ENCODE measurements at regions not wholly inside any gene's neighbourhood (a gene's known extent, or its start where the extent isn't known, plus 50 kb on each side); places are given as distances from the start of the nearest gene placed in this dataset.

DNA sequence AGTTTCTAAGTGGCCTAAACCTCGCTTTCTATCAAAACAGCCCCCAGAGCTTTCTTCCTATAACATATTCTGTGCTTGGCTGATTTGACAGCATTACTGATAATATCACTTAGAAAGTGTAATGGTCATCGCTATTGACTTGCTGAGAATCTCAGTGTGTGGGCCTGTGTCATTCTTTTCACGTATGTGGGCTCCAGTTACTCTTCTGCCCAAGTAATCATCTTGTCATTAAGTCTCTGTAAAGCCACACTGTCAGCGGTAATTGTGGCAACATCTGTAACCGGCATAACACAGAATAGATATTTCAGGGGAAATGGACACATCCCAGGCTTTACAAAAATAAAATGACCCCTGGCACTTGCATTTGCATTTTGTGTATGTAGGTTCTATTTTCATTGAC lies 313.6 kb upstream of the LMCD1 start:
- H3K79me2 ChIP-seq (ENCODE audit: control insufficient read depth, insufficient read depth, low read length) = no peaks in the 10 kb centered on the region
- H3K27me3 ChIP-seq (ENCODE audit: control insufficient read depth in 2 of 2, insufficient read depth in 2 of 2, low read length in 2 of 2) = no peaks in the 10 kb centered on the region
- CTCF ChIA-PET = no interaction called here
- H3K4me2 ChIP-seq (ENCODE audit: insufficient read depth, low read length) = no peak overlapping the region
- dilution Hi-C loops (cut with MboI; ENCODE audit: extremely low pct_ligation_motif_present, low sequenced_read_pairs) = no loop called here
- H2AFZ ChIP-seq (ENCODE audit: low read depth, low read length) = no peak overlapping the region
- H3K4me3 ChIP-seq (replicated peaks in 1 of 3; ENCODE audit: insufficient read depth in 1 of 3, low read depth in 1 of 3, low read length in 3 of 3) = no peak overlapping the region
- no peaks in the 10 kb centered on the region for H3K9me1 ChIP-seq (replicated peaks; ENCODE audit: control insufficient read depth, extremely low read depth, insufficient read depth, low read length)
- H3K9me3 ChIP-seq (replicated peaks; ENCODE audit: control insufficient read depth, insufficient read depth, low read length) = no peaks in the 10 kb centered on the region
- H3K36me3 ChIP-seq (ENCODE audit: control insufficient read depth in 2 of 2, extremely low read depth in 1 of 2, insufficient read depth in 2 of 2, low read length in 2 of 2) = no peaks in the 10 kb centered on the region
- no peak overlapping the region for H3K27ac ChIP-seq (ENCODE audit: insufficient read depth, low read depth, low read length)
- POLR2A ChIA-PET = no interaction called here
- intact Hi-C loops (cut with micrococcal nuclease) = no loop called here
- H3K4me1 ChIP-seq (ENCODE audit: control insufficient read depth, extremely low read depth, insufficient read depth, low read length) = no peaks in the 10 kb centered on the region
- H3K9ac ChIP-seq (replicated peaks; ENCODE audit: extremely low read depth, insufficient read depth, low read length) = no peak overlapping the region
- H4K20me1 ChIP-seq (replicated peaks; ENCODE audit: control insufficient read depth, extremely low read depth, insufficient read depth, low read length) = no peaks in the 10 kb centered on the region
- FAIRE-seq = no peak
- DNase-seq (ENCODE audit: low read depth, low spot score) = no peak
- no TSS peak for BruUV-seq (replicated peaks)
- TF ChIP-seq MYC (IDR thresholded peaks at IDR 0.05; ENCODE audit: low read depth, low read length) (no peak), GATA2 (IDR thresholded peaks at IDR 0.05; ENCODE audit: insufficient read depth, insufficient read length, low read depth, low read length) (no peak), POLR2AphosphoS5 (IDR thresholded peaks at IDR 0.05; ENCODE audit: insufficient read depth, low read depth, low read length) (no peak), FOS (IDR thresholded peaks at IDR 0.05; ENCODE audit: borderline replicate concordance, insufficient read depth, low read length) (no peak), JUN (IDR thresholded peaks at IDR 0.05; ENCODE audit: borderline replicate concordance, insufficient read depth, insufficient read length, low read depth) (no peak), EZH2 (IDR thresholded peaks at IDR 0.05; ENCODE audit: borderline replicate concordance, low read depth, low read length, severe bottlenecking) (no peak), POLR2A (IDR thresholded peaks at IDR 0.05; ENCODE audit: low read depth, low read length) (no peak)
- TF ChIP-seq, protein P1, sequence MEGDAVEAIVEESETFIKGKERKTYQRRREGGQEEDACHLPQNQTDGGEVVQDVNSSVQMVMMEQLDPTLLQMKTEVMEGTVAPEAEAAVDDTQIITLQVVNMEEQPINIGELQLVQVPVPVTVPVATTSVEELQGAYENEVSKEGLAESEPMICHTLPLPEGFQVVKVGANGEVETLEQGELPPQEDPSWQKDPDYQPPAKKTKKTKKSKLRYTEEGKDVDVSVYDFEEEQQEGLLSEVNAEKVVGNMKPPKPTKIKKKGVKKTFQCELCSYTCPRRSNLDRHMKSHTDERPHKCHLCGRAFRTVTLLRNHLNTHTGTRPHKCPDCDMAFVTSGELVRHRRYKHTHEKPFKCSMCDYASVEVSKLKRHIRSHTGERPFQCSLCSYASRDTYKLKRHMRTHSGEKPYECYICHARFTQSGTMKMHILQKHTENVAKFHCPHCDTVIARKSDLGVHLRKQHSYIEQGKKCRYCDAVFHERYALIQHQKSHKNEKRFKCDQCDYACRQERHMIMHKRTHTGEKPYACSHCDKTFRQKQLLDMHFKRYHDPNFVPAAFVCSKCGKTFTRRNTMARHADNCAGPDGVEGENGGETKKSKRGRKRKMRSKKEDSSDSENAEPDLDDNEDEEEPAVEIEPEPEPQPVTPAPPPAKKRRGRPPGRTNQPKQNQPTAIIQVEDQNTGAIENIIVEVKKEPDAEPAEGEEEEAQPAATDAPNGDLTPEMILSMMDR (IDR thresholded peaks at IDR 0.05; ENCODE audit: extremely low read depth in 1 of 2, insufficient read depth in 1 of 2, low read depth in 1 of 2, low read length in 2 of 2) = no peak
- TF ChIP-seq, protein P2, sequence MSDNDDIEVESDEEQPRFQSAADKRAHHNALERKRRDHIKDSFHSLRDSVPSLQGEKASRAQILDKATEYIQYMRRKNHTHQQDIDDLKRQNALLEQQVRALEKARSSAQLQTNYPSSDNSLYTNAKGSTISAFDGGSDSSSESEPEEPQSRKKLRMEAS (IDR thresholded peaks at IDR 0.05; ENCODE audit: insufficient read depth, insufficient read length) = no peak

Data from endothelial cell of umbilical vein (primary cell).